ENCODE measurements at regions not wholly inside any gene's neighbourhood (a gene's known extent, or its start where the extent isn't known, plus 50 kb on each side); places are given as distances from the start of the nearest gene placed in this dataset.

DNA sequence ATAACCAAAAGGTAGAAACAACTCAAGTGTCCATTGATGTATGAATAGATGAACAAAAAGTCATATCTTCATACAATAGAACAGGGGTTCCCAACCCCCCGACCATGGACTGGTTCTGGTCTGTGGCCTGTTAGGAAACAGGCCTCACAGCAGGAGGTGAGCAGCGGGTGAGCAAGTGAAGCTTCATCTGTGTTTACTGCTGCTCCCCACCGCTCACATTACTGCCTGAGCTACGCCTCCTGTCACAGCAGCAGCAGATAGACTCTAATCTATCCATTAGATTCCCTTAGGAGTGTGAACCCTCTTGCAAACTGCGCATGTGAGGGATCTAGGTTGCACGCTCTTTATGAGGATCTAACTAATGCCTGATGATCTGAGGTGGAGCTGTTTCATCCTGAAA is 478.0 kb downstream of the BRINP1 start:
- TF ChIP-seq, protein P1, sequence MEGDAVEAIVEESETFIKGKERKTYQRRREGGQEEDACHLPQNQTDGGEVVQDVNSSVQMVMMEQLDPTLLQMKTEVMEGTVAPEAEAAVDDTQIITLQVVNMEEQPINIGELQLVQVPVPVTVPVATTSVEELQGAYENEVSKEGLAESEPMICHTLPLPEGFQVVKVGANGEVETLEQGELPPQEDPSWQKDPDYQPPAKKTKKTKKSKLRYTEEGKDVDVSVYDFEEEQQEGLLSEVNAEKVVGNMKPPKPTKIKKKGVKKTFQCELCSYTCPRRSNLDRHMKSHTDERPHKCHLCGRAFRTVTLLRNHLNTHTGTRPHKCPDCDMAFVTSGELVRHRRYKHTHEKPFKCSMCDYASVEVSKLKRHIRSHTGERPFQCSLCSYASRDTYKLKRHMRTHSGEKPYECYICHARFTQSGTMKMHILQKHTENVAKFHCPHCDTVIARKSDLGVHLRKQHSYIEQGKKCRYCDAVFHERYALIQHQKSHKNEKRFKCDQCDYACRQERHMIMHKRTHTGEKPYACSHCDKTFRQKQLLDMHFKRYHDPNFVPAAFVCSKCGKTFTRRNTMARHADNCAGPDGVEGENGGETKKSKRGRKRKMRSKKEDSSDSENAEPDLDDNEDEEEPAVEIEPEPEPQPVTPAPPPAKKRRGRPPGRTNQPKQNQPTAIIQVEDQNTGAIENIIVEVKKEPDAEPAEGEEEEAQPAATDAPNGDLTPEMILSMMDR (IDR thresholded peaks at IDR 0.05), result no peak
- no peak for DNase-seq (ENCODE audit: low spot score)
- no peak for ATAC-seq (ENCODE audit: low FRiP score)

- ATAC-seq (ENCODE audit: low FRiP score) (no peak), DNase-seq (ENCODE audit: low spot score) (no peak)
- TF ChIP-seq, protein P1 (IDR thresholded peaks at IDR 0.05), result no peak
These were observed 472.8 kb downstream of the BRINP1 start for GRCh38 chr9:118896324-118897000.

GRCh38 chr9:118918180-118918579 is 451.1 kb downstream of the BRINP1 start:
- no peak for ATAC-seq (ENCODE audit: low FRiP score)
- no peak for DNase-seq (ENCODE audit: low spot score)
- TF ChIP-seq, protein P1 (IDR thresholded peaks at IDR 0.05), result no peak

DNA sequence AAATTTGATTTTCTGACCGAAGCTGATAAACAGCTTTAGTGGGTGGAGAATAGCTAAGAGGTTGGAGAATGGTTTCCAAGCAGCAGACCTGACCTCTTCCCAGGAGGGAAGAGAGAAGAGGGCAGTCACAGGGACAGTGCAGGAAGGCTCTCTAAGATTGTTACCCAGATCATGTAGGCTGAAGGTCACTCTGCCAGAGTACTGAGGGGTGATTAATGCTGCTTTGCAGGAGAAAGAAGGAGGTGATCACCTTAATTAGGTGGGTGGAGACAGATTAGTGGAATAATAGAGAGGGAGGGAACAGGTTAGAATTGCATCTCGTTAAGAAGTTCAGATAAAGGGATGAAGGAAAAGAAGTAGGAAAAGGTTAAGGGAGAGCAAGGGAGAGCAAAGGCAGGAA is 440.5 kb downstream of the BRINP1 start:
- DNase-seq (ENCODE audit: low spot score) (no peak), ATAC-seq (ENCODE audit: low FRiP score) (no peak)

GRCh38 chr9:118929287-118929686 is 439.9 kb downstream of the BRINP1 start:
- no peak for ATAC-seq (ENCODE audit: low FRiP score)
- DNase-seq (ENCODE audit: low spot score), result no peak

More for the DNA sequence above, 440.5 kb downstream of the BRINP1 start:
- TF ChIP-seq, protein P1 (IDR thresholded peaks at IDR 0.05), result no peak

DNA sequence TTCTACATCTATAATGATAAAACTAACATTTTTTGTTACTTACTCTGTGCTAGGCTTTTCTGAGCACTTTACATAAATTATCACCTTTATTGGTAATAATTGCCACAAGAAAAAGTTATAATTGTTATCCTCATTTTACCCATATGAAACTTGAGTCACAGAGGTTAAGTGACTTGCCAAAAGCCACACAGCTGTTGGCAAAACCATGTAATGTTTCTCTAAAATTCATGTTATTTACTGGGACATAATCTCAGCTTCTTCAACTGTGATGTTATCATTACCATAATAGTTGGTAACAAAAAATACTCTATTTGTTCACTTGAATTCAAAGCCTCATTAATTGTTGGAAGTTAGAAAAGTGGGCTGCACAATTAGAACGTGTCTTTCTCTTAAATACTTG is 437.3 kb downstream of the BRINP1 start:
- TF ChIP-seq, protein P1 (IDR thresholded peaks at IDR 0.05), result no peak
- ATAC-seq (ENCODE audit: low FRiP score) (no peak), DNase-seq (ENCODE audit: low spot score) (no peak)

More at GRCh38 chr9:118929287-118929686, 439.9 kb downstream of the BRINP1 start:
- TF ChIP-seq, protein P1 (IDR thresholded peaks at IDR 0.05), result no peak

- TF ChIP-seq, protein P1 (IDR thresholded peaks at IDR 0.05), result no peak
- DNase-seq (ENCODE audit: low spot score) (no peak), ATAC-seq (ENCODE audit: low FRiP score) (no peak)
These were observed 430.7 kb downstream of the BRINP1 start for GRCh38 chr9:118938581-118938980.

All from omental fat pad (tissue), 3 donors.